Endothelial cell (in vitro differentiated cells): ENCODE measurements at regions not wholly inside any gene's neighbourhood (a gene's known extent, or its start where the extent isn't known, plus 50 kb on each side); places are given as distances from the start of the nearest gene placed in this dataset.

Source experiments
- DNase-seq: peaks from one replicate; pipeline ENCODE4 v3.0.0; 2021; ENCODE audit warnings: low spot score
- H3K27ac Mint-ChIP-seq: one replicate; pipeline ENCODE4 v1.8.0; 2021; ENCODE audit warnings: mixed read lengths, inconsistent platforms; ENCODE audit not compliant: unreplicated experiment
- H3K27me3 Mint-ChIP-seq: one replicate; pipeline ENCODE4 v1.8.0; 2021; ENCODE audit warnings: mild to moderate bottlenecking, moderate library complexity, mixed read lengths, inconsistent platforms; ENCODE audit not compliant: unreplicated experiment
- H3K36me3 Mint-ChIP-seq: one replicate; pipeline ENCODE4 v1.8.0; 2021; ENCODE audit warnings: mild to moderate bottlenecking, low read depth, mixed read lengths, inconsistent platforms; ENCODE audit not compliant: unreplicated experiment
- H3K4me1 Mint-ChIP-seq: one replicate; pipeline ENCODE4 v1.8.0; 2021; ENCODE audit warnings: mild to moderate bottlenecking, mixed read lengths, inconsistent platforms; ENCODE audit not compliant: unreplicated experiment
- H3K4me3 Mint-ChIP-seq: one replicate; pipeline ENCODE4 v1.8.0; 2021; ENCODE audit warnings: mild to moderate bottlenecking, mixed read lengths, inconsistent platforms; ENCODE audit not compliant: unreplicated experiment
- H3K9me3 Mint-ChIP-seq: one replicate; pipeline ENCODE4 v1.8.0; 2021; ENCODE audit warnings: mixed read lengths, inconsistent platforms; ENCODE audit not compliant: unreplicated experiment
- TF ChIP-seq, protein P1 (sequence below): fragments of 200-600 bp; sonication (generic); IDR thresholded peaks from one replicate; pipeline ENCODE4 v1.5.0; 2021; ENCODE audit warnings: antibody characterized with exemption; ENCODE audit not compliant: unreplicated experiment

DNA sequence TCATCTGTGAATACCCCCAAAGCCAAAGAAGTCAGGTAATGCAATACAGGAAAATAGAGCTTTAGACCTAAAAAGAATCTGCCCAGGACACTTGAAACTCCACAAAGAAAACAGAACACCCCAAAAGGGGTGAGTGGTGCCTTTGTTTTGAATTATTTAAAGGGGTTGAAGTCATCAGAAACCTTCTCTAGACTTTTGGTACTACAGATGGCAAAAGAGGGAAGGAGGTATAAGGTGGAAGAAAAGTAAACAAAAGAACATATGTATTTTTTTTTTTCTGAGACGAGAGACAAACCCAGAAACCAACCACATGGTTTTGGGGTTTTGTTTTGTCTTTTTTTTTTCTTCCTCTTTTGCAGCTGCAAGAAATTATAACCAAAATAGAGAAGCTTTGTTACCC is 1477.8 kb downstream of the C4orf33 start:
- TF ChIP-seq, protein P1, sequence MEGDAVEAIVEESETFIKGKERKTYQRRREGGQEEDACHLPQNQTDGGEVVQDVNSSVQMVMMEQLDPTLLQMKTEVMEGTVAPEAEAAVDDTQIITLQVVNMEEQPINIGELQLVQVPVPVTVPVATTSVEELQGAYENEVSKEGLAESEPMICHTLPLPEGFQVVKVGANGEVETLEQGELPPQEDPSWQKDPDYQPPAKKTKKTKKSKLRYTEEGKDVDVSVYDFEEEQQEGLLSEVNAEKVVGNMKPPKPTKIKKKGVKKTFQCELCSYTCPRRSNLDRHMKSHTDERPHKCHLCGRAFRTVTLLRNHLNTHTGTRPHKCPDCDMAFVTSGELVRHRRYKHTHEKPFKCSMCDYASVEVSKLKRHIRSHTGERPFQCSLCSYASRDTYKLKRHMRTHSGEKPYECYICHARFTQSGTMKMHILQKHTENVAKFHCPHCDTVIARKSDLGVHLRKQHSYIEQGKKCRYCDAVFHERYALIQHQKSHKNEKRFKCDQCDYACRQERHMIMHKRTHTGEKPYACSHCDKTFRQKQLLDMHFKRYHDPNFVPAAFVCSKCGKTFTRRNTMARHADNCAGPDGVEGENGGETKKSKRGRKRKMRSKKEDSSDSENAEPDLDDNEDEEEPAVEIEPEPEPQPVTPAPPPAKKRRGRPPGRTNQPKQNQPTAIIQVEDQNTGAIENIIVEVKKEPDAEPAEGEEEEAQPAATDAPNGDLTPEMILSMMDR = no peak
- Mint-ChIP-seq H3K36me3 (no peaks in the 10 kb centered on the region), H3K27me3 (no peaks in the 10 kb centered on the region), H3K4me3 (no peak overlapping the region), H3K27ac (no peak overlapping the region), H3K9me3 (no peaks in the 10 kb centered on the region), H3K4me1 (no peaks in the 10 kb centered on the region)
- DNase-seq = no peak

DNA sequence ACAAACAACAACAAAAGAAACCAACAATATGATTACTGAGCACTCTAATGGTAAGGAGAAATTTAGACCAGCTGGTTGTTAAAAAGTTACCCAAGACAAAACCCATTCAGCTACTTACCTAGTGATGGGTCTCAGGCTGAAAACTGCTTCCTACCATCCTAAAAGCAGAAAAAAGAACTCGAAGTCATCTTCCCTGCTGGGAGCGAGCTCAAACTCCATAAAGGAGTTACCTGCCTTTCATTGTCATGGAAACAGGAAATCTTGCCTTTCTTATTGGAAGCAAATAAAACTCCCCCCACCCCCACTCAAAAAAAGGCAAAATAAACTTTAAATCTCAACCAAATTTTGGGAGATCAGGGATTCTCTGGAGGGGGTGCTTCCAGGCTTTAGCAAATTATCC is 1478.3 kb downstream of the C4orf33 start:
- Mint-ChIP-seq H3K4me1 (no peaks in the 10 kb centered on the region), H3K36me3 (no peaks in the 10 kb centered on the region), H3K4me3 (no peak overlapping the region), H3K27ac (no peak overlapping the region), H3K27me3 (no peaks in the 10 kb centered on the region), H3K9me3 (no peaks in the 10 kb centered on the region)
- no peak for DNase-seq
- TF ChIP-seq, protein P1 = no peak

DNA sequence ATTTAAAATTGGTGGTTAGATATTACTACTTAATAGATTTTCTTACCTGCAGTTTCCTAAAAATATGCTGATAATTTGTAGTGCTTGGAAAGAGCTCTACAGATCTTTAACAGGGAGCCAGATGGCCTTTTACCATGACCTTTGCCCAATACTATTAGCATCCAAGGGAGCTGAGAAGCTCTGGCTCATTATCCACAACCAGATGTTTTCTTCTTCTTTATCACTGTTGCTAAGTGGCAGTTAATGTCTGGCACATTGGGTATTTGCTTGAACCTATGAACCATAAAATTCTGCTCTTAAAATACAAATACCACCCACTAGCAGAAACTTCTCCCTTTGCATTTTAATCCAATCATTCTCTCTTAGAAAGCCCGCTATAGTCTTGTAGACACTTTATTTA is 1480.3 kb downstream of the C4orf33 start:
- DNase-seq = no peak
- H3K4me3 Mint-ChIP-seq = no peak overlapping the region
- H3K36me3 Mint-ChIP-seq = no peaks in the 10 kb centered on the region
- H3K4me1 Mint-ChIP-seq = no peaks in the 10 kb centered on the region
- H3K27ac Mint-ChIP-seq = no peak overlapping the region
- TF ChIP-seq, protein P1 = no peak
- H3K9me3 Mint-ChIP-seq = no peaks in the 10 kb centered on the region
- H3K27me3 Mint-ChIP-seq = no peaks in the 10 kb centered on the region

DNA sequence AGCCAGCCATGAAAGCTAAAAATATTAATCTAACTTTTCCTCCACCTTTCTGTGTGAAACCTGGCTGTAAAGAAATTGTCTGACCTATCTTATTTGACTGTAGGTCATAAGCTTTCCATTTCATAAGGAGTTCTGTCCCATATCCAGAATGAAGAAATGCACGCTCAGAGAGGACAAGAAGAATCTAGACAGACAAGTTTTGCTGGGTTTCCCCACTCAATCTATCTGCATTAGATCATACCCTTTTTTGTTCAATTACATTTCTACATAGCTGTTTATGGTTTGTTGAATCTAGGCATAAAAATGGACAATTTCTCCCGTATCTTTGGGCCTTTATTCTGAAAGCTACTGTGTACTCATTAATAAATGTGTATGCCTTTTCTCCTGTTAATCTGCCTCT is 1495.1 kb downstream of the C4orf33 start:
- H3K9me3 Mint-ChIP-seq = no peaks in the 10 kb centered on the region
- H3K4me1 Mint-ChIP-seq = no peaks in the 10 kb centered on the region
- TF ChIP-seq, protein P1 = no peak
- H3K36me3 Mint-ChIP-seq = no peaks in the 10 kb centered on the region
- H3K4me3 Mint-ChIP-seq = no peak overlapping the region
- peaks cover 2% of the 10 kb centered on the region for H3K27me3 Mint-ChIP-seq
- DNase-seq = no peak
- no peak overlapping the region for H3K27ac Mint-ChIP-seq

DNA sequence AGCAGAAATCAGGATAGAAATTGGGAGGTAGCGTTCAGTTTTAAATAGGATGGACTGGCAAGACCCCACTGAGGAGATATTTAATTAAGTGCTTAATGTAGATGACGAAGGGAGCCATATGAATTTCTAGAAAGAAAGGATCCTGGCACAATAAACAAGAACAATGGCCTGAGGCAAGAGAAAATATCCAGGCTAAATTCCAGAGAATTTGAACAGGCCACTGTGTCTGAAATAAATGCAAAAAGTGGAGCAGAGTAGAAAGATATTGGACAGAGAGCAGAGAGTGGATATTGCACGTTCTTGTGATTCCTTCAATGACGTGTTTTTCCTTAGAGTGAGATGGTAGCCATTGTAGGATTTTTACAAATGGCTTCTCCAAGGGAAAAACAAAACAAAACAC is 1504.8 kb downstream of the C4orf33 start:
- TF ChIP-seq, protein P1 = no peak
- no peak for DNase-seq
- Mint-ChIP-seq H3K27me3 (no peaks in the 10 kb centered on the region), H3K9me3 (no peaks in the 10 kb centered on the region), H3K27ac (no peak overlapping the region), H3K4me3 (no peak overlapping the region), H3K36me3 (no peaks in the 10 kb centered on the region), H3K4me1 (no peaks in the 10 kb centered on the region)
